A673 (cell line): ENCODE measurements at regions not wholly inside any gene's neighbourhood (a gene's known extent, or its start where the extent isn't known, plus 50 kb on each side); places are given as distances from the start of the nearest gene placed in this dataset.

Experiments
- BruUV-seq: library from RNA; stranded (reverse); fragments of 400-500 nt; replicated peaks from 2 replicates; lab custom pipeline; 2021; lab: Mats Ljungman, UMichigan
- CTCF ChIA-PET: fragments of 300-600 bp; sonication (Branson Sonifier 250); formaldehyde crosslinking; loops from one replicate; lab custom pipeline; 2022; ENCODE audit warnings: antibody characterized with exemption; lab: Charles Lee
- POLR2A ChIA-PET: fragments of 300-600 bp; sonication (Branson Sonifier 250); formaldehyde crosslinking; loops from one replicate; lab custom pipeline; 2022; ENCODE audit warnings: antibody characterized with exemption; ENCODE audit not compliant: low non-redundant PET; lab: Charles Lee
- DNase-seq: peaks from one replicate; pipeline ENCODE4 v3.0.0-alpha.2; 2015; ENCODE audit warnings: low spot score
- H3K27ac ChIP-seq: fragments of 200-600 bp; sonication (generic); 2 replicates; pipeline ENCODE4 v1.5.1; 2016; ENCODE audit warnings: mixed run types, low read depth, mild to moderate bottlenecking, mixed read lengths, antibody characterized with exemption, low read length; ENCODE audit not compliant: poor library complexity, severe bottlenecking
- H3K27me3 ChIP-seq: fragments of 200-600 bp; sonication (generic); replicated peaks from 2 replicates; pipeline ENCODE4 v1.6.1; 2017; ENCODE audit warnings: mixed run types, low read depth, mild to moderate bottlenecking, mixed read lengths, antibody characterized with exemption, low read length; ENCODE audit not compliant: insufficient read depth, poor library complexity
- H3K36me3 ChIP-seq: fragments of 200-600 bp; sonication (generic); 2 replicates; pipeline ENCODE4 v1.6.1; 2016; ENCODE audit warnings: mixed run types, mild to moderate bottlenecking, mixed read lengths, antibody characterized with exemption, low read length; ENCODE audit not compliant: insufficient read depth, poor library complexity, severe bottlenecking
- H3K4me1 ChIP-seq: fragments of 200-600 bp; sonication (generic); 2 replicates; pipeline ENCODE4 v1.6.1; 2017; ENCODE audit warnings: mixed run types, mild to moderate bottlenecking, mixed read lengths, antibody characterized with exemption, low read length; ENCODE audit not compliant: insufficient read depth, poor library complexity, severe bottlenecking
- H3K4me3 ChIP-seq: fragments of 200-600 bp; sonication (generic); 2 replicates; pipeline ENCODE4 v1.5.1; 2016; ENCODE audit warnings: low read depth, mixed run types, mild to moderate bottlenecking, mixed read lengths, low read length; ENCODE audit not compliant: poor library complexity, severe bottlenecking
- H3K9me3 ChIP-seq: fragments of 200-600 bp; sonication (generic); 2 replicates; pipeline ENCODE4 v1.6.1; 2016; ENCODE audit warnings: mixed run types, low read depth, mild to moderate bottlenecking, mixed read lengths, antibody characterized with exemption, low read length; ENCODE audit not compliant: poor library complexity, severe bottlenecking
- EZH2 ChIP-seq: fragments of 200-600 bp; sonication (generic); IDR thresholded peaks from 2 replicates; pipeline ENCODE4 v1.6.1; 2017; ENCODE audit warnings: borderline replicate concordance, low read depth, mild to moderate bottlenecking, mixed read lengths, antibody characterized with exemption, low read length; ENCODE audit not compliant: poor library complexity, severe bottlenecking
- intact Hi-C: fragments of 100-400 bp; cut with micrococcal nuclease; formaldehyde crosslinking; loops from one replicate; pipeline ENCODE4 v1.10.0; 2022; ENCODE audit not compliant: unreplicated experiment
- TF ChIP-seq, protein P1 (sequence below): fragments of 300-800, 200-600 bp; sonication (generic); conservative IDR thresholded peaks from 2 replicates; pipeline ENCODE4 v1.5.1; 2017; ENCODE audit warnings: low read depth, mild to moderate bottlenecking, antibody characterized with exemption, low read length, moderate library complexity, mixed read lengths

DNA sequence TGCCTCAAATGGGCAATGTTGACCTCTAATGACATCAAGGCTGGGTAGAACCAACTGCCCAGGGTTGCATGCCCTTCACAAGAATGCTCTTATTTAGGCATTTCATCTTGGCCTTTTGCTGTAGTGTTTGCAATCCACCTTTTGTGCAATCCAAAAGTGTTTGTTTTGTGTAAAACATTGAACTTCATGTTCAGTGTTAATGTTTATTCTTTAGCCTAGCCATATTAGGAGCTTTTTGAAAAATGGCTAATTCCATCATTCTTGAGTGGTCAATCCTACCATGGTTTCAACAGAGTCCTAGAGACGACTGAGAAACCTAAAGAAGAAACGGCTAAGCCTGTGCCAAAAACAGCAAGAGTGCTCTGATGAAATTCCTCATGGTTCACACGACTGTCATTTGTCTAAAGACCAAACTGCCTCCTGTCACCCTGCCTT lies 279.6 kb upstream of the PRDM1 start:
- intact Hi-C loops, result no loop called here
- CTCF ChIA-PET, result no interaction called here
- Histone ChIP-seq H3K36me3 (no peaks in the 10 kb centered on the region), H3K27ac (no peak overlapping the region), H3K4me1 (no peaks in the 10 kb centered on the region), H3K27me3 (peaks cover 5% of the 10 kb centered on the region), H3K4me3 (no peak overlapping the region), H3K9me3 (no peaks in the 10 kb centered on the region)
- BruUV-seq, result no TSS peak
- POLR2A ChIA-PET, result no interaction called here
- TF ChIP-seq EZH2, result no peak
- TF ChIP-seq, protein P1, sequence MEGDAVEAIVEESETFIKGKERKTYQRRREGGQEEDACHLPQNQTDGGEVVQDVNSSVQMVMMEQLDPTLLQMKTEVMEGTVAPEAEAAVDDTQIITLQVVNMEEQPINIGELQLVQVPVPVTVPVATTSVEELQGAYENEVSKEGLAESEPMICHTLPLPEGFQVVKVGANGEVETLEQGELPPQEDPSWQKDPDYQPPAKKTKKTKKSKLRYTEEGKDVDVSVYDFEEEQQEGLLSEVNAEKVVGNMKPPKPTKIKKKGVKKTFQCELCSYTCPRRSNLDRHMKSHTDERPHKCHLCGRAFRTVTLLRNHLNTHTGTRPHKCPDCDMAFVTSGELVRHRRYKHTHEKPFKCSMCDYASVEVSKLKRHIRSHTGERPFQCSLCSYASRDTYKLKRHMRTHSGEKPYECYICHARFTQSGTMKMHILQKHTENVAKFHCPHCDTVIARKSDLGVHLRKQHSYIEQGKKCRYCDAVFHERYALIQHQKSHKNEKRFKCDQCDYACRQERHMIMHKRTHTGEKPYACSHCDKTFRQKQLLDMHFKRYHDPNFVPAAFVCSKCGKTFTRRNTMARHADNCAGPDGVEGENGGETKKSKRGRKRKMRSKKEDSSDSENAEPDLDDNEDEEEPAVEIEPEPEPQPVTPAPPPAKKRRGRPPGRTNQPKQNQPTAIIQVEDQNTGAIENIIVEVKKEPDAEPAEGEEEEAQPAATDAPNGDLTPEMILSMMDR, result no peak
- DNase-seq, result no peak

DNA sequence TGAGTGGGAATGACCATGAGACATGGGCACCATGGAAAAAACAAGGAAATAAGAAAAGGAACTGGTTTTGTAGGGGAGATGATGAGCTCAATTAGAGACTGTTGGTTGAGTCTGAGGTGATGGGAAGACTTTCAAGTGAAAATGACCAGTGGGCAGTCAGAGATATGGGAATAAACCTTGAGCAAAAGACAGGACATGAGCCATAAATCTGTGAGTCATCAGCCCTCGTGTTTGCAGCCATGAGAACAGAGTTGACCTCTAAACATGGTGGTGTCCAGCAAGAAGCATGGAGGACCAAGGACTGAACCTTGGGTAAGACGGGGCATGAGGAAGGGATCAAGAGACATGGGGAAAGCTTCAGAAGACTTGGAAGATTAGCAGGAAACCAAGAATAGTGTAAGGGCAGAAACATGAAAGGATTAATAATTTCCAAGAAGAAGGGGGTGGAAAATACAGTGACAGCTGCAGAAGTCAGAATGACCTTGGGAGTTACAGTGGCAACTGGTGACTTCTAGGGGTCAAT lies 280.6 kb upstream of the PRDM1 start:
- H3K4me1 ChIP-seq, result no peaks in the 10 kb centered on the region
- ChIA-PET POLR2A (no interaction called here), CTCF (no interaction called here)
- DNase-seq, result no peak
- no peak overlapping the region for H3K4me3 ChIP-seq
- no peaks in the 10 kb centered on the region for H3K36me3 ChIP-seq
- intact Hi-C loops, result no loop called here
- no peak overlapping the region for H3K27ac ChIP-seq
- TF ChIP-seq, protein P1, result no peak
- TF ChIP-seq EZH2, result no peak
- peaks cover 9% of the 10 kb centered on the region for H3K27me3 ChIP-seq
- H3K9me3 ChIP-seq, result no peaks in the 10 kb centered on the region
- no TSS peak for BruUV-seq

DNA sequence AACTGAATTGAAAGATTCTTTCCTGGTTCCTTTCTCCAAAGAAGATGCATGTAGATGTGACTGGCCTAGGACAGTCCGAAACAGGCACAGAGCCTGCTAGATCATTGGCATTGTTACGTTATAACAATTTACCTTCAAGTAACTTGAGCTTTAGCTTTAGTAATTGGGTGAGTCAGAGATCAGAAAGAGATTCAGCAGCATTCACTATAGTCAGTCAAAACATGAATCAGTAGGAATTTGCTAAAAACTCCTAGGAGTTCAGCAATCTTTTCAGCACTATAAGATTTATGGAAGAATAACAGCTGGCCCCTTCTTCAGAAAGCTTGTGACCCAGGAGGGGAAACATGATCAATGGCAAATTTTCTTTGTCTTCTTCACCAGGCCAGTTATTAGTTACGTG lies 281.7 kb upstream of the PRDM1 start:
- ChIA-PET POLR2A (no interaction called here), CTCF (no interaction called here)
- Histone ChIP-seq H3K27ac (no peak overlapping the region), H3K9me3 (no peaks in the 10 kb centered on the region), H3K4me1 (no peaks in the 10 kb centered on the region), H3K27me3 (peaks cover 9% of the 10 kb centered on the region), H3K4me3 (no peak overlapping the region), H3K36me3 (no peaks in the 10 kb centered on the region)
- TF ChIP-seq, protein P1, result no peak
- TF ChIP-seq EZH2, result no peak
- intact Hi-C loops, result no loop called here
- BruUV-seq, result no TSS peak
- DNase-seq, result no peak
